Endothelial cell (in vitro differentiated cells): ENCODE measurements at regions not wholly inside any gene's neighbourhood (a gene's known extent, or its start where the extent isn't known, plus 50 kb on each side); places are given as distances from the start of the nearest gene placed in this dataset.
A peak's percentile ranks its signal among the peaks of the same experiment; 100 is the strongest.
"Not testable (repeated sequence)": the region's sequence is repeated elsewhere in the genome, so short reads cannot be mapped to it uniquely, and the experiment has no call there.

ENCODE experiments used
- DNase-seq: peaks from one replicate; pipeline ENCODE4 v3.0.0; 2021; ENCODE audit warnings: low spot score
- H3K27ac Mint-ChIP-seq: one replicate; pipeline ENCODE4 v1.8.0; 2021; ENCODE audit warnings: mixed read lengths, inconsistent platforms; ENCODE audit not compliant: unreplicated experiment
- H3K27me3 Mint-ChIP-seq: one replicate; pipeline ENCODE4 v1.8.0; 2021; ENCODE audit warnings: mild to moderate bottlenecking, moderate library complexity, mixed read lengths, inconsistent platforms; ENCODE audit not compliant: unreplicated experiment
- H3K36me3 Mint-ChIP-seq: one replicate; pipeline ENCODE4 v1.8.0; 2021; ENCODE audit warnings: mild to moderate bottlenecking, low read depth, mixed read lengths, inconsistent platforms; ENCODE audit not compliant: unreplicated experiment
- H3K4me1 Mint-ChIP-seq: one replicate; pipeline ENCODE4 v1.8.0; 2021; ENCODE audit warnings: mild to moderate bottlenecking, mixed read lengths, inconsistent platforms; ENCODE audit not compliant: unreplicated experiment
- H3K4me3 Mint-ChIP-seq: one replicate; pipeline ENCODE4 v1.8.0; 2021; ENCODE audit warnings: mild to moderate bottlenecking, mixed read lengths, inconsistent platforms; ENCODE audit not compliant: unreplicated experiment
- H3K9me3 Mint-ChIP-seq: one replicate; pipeline ENCODE4 v1.8.0; 2021; ENCODE audit warnings: mixed read lengths, inconsistent platforms; ENCODE audit not compliant: unreplicated experiment
- CTCF ChIP-seq: fragments of 200-600 bp; sonication (generic); IDR thresholded peaks from one replicate; pipeline ENCODE4 v1.5.0; 2021; ENCODE audit warnings: antibody characterized with exemption; ENCODE audit not compliant: unreplicated experiment

GRCh38 chr7:81487516-81487915 is 282.3 kb downstream of the HGF start:
- H3K27me3 Mint-ChIP-seq, result no peaks in the 10 kb centered on the region

GRCh38 chr7:81484261-81484660 is 285.6 kb downstream of the HGF start:
- DNase-seq, result peak; percentile 24
- H3K36me3 Mint-ChIP-seq, result no peaks in the 10 kb centered on the region
- H3K27me3 Mint-ChIP-seq, result no peaks in the 10 kb centered on the region
- no peaks in the 10 kb centered on the region for H3K9me3 Mint-ChIP-seq
- no peak overlapping the region for H3K27ac Mint-ChIP-seq
- H3K4me1 Mint-ChIP-seq, result peaks cover 5% of the 10 kb centered on the region
- no peak overlapping the region for H3K4me3 Mint-ChIP-seq
- TF ChIP-seq CTCF, result no peak

More at GRCh38 chr7:81487516-81487915, 282.3 kb downstream of the HGF start:
- H3K4me1 Mint-ChIP-seq, result peaks cover 5% of the 10 kb centered on the region
- H3K9me3 Mint-ChIP-seq, result no peaks in the 10 kb centered on the region
- no peak for DNase-seq
- H3K27ac Mint-ChIP-seq, result no peak overlapping the region
- no peaks in the 10 kb centered on the region for H3K36me3 Mint-ChIP-seq
- TF ChIP-seq CTCF, result no peak
- H3K4me3 Mint-ChIP-seq, result no peak overlapping the region

- Mint-ChIP-seq H3K9me3 (no peaks in the 10 kb centered on the region), H3K4me1 (peaks cover 5% of the 10 kb centered on the region), H3K27me3 (no peaks in the 10 kb centered on the region), H3K27ac (no peak overlapping the region), H3K36me3 (no peaks in the 10 kb centered on the region), H3K4me3 (no peak overlapping the region)
- no peak for DNase-seq
- peak; percentile 84 for TF ChIP-seq CTCF
These were observed 287.2 kb downstream of the HGF start for GRCh38 chr7:81482600-81483186.

- Mint-ChIP-seq H3K4me1 (no peaks in the 10 kb centered on the region), H3K4me3 (no peak overlapping the region), H3K27ac (no peak overlapping the region), H3K9me3 (no peaks in the 10 kb centered on the region), H3K27me3 (no peaks in the 10 kb centered on the region), H3K36me3 (no peaks in the 10 kb centered on the region)
- no peak for TF ChIP-seq CTCF
- DNase-seq, result no peak
These were observed 291.2 kb downstream of the HGF start for GRCh38 chr7:81478664-81479063.

GRCh38 chr7:81478201-81478600 is 291.6 kb downstream of the HGF start:
- H3K36me3 Mint-ChIP-seq, H3K27me3 Mint-ChIP-seq, H3K27ac Mint-ChIP-seq, H3K9me3 Mint-ChIP-seq, H3K4me1 Mint-ChIP-seq, DNase-seq, H3K4me3 Mint-ChIP-seq: not testable (repeated sequence)

- Mint-ChIP-seq H3K27me3 (peaks cover 1% of the 10 kb centered on the region), H3K9me3 (no peaks in the 10 kb centered on the region)
- no peak for TF ChIP-seq CTCF
These were observed 296.6 kb downstream of the HGF start for GRCh38 chr7:81473236-81473635.

More at GRCh38 chr7:81473236-81473635, 296.6 kb downstream of the HGF start:
- no peaks in the 10 kb centered on the region for H3K36me3 Mint-ChIP-seq
- peaks cover 4% of the 10 kb centered on the region for H3K4me1 Mint-ChIP-seq
- no peak for DNase-seq
- H3K27ac Mint-ChIP-seq, result no peak overlapping the region
- H3K4me3 Mint-ChIP-seq, result no peak overlapping the region
